K562 (cell line): ENCODE measurements at regions not wholly inside any gene's neighbourhood (a gene's known extent, or its start where the extent isn't known, plus 50 kb on each side); places are given as distances from the start of the nearest gene placed in this dataset.

Experiments used
- MAX ChIP-seq: sonication (generic); formaldehyde crosslinking; IDR thresholded peaks from 2 replicates; pipeline ENCODE4 v1.9.0; 2022; ENCODE audit warnings: mild to moderate bottlenecking, missing genetic modification reagents
- STAT5B ChIP-seq: fragments of 250-450 bp; sonication (Bioruptor Pico); IDR thresholded peaks from 2 replicates; pipeline ENCODE4 v1.8.0; 2021; ENCODE audit warnings: mild to moderate bottlenecking, inconsistent platforms
- ZNF445 ChIP-seq: fragments of 250-450 bp; sonication (Bioruptor Pico); IDR thresholded peaks from 2 replicates; pipeline ENCODE4 v1.4.0; 2020; ENCODE audit warnings: low read depth, mild to moderate bottlenecking, moderate library complexity
- ZNF518B ChIP-seq: fragments of 250-450 bp; sonication (Bioruptor Pico); IDR thresholded peaks from 2 replicates; pipeline ENCODE4 v1.5.0; 2021; ENCODE audit warnings: mild to moderate bottlenecking, moderate library complexity
- TF ChIP-seq, protein P1 (sequence below): fragments of 450-650 bp; conservative IDR thresholded peaks from 2 replicates; pipeline ENCODE4 v1.6.1; 2016; ENCODE audit warnings: missing genetic modification characterization, low read depth, mild to moderate bottlenecking, control low read depth, missing compliant biosample characterization
- TF ChIP-seq, protein P2 (sequence below), 3 experiments: IDR thresholded peaks in 2 of 3; conservative IDR thresholded peaks in 1 of 3; 2 replicates each; pipeline ENCODE4 v1.5.1; 2011 to 2012; ENCODE audit warnings: low read length in 3 of 3, mild to moderate bottlenecking in 3 of 3, control low read depth in 2 of 3, improper control_type of control experiment in 1 of 3, inconsistent platforms in 1 of 3, low read depth in 1 of 3, mixed read lengths in 1 of 3, moderate library complexity in 1 of 3; ENCODE audit not compliant: insufficient read depth in 2 of 3

- no peak for TF ChIP-seq ZNF445
- TF ChIP-seq MAX = no peak
- no peak for TF ChIP-seq STAT5B (CRISPR knock-in tag)
- TF ChIP-seq, protein P1, sequence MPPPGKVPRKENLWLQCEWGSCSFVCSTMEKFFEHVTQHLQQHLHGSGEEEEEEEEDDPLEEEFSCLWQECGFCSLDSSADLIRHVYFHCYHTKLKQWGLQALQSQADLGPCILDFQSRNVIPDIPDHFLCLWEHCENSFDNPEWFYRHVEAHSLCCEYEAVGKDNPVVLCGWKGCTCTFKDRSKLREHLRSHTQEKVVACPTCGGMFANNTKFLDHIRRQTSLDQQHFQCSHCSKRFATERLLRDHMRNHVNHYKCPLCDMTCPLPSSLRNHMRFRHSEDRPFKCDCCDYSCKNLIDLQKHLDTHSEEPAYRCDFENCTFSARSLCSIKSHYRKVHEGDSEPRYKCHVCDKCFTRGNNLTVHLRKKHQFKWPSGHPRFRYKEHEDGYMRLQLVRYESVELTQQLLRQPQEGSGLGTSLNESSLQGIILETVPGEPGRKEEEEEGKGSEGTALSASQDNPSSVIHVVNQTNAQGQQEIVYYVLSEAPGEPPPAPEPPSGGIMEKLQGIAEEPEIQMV (tag) = no peak
- TF ChIP-seq ZNF518B = no peak
- TF ChIP-seq, protein P2, sequence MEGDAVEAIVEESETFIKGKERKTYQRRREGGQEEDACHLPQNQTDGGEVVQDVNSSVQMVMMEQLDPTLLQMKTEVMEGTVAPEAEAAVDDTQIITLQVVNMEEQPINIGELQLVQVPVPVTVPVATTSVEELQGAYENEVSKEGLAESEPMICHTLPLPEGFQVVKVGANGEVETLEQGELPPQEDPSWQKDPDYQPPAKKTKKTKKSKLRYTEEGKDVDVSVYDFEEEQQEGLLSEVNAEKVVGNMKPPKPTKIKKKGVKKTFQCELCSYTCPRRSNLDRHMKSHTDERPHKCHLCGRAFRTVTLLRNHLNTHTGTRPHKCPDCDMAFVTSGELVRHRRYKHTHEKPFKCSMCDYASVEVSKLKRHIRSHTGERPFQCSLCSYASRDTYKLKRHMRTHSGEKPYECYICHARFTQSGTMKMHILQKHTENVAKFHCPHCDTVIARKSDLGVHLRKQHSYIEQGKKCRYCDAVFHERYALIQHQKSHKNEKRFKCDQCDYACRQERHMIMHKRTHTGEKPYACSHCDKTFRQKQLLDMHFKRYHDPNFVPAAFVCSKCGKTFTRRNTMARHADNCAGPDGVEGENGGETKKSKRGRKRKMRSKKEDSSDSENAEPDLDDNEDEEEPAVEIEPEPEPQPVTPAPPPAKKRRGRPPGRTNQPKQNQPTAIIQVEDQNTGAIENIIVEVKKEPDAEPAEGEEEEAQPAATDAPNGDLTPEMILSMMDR (IDR thresholded peaks at IDR 0.05 in 2 of 3, conservative IDR thresholded peaks at IDR 0.05 in 1 of 3; ENCODE audit: insufficient read depth in 2 of 3, low read depth in 1 of 3, low read length in 3 of 3) = no peak
Measured at GRCh38 chr14:38065106-38065762, 142.5 kb upstream of the SSTR1 start.
